ENCODE measurements at regions not wholly inside any gene's neighbourhood (a gene's known extent, or its start where the extent isn't known, plus 50 kb on each side); places are given as distances from the start of the nearest gene placed in this dataset.

DNA sequence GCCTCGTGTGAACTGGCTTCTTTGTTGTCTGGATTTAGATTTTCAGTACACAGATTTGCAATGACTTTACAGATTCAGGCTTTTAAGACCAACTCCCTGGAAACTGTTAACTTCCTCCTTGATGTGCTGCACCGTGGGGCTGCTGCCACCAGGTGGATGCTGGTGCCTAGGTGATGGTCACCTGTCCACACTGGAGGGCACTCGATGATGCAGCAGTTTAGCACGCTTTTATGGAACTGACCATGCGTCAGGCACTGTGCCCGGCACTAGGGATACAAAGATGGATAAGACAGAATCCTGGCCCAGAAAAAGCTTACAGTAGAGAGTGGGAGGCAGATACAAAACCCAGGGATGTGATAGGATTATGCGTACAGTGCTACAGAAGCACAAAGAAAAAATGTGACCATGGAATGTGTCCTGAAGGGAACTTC lies 180.7 kb downstream of the CEP135 start:
- TF ChIP-seq, protein P1, sequence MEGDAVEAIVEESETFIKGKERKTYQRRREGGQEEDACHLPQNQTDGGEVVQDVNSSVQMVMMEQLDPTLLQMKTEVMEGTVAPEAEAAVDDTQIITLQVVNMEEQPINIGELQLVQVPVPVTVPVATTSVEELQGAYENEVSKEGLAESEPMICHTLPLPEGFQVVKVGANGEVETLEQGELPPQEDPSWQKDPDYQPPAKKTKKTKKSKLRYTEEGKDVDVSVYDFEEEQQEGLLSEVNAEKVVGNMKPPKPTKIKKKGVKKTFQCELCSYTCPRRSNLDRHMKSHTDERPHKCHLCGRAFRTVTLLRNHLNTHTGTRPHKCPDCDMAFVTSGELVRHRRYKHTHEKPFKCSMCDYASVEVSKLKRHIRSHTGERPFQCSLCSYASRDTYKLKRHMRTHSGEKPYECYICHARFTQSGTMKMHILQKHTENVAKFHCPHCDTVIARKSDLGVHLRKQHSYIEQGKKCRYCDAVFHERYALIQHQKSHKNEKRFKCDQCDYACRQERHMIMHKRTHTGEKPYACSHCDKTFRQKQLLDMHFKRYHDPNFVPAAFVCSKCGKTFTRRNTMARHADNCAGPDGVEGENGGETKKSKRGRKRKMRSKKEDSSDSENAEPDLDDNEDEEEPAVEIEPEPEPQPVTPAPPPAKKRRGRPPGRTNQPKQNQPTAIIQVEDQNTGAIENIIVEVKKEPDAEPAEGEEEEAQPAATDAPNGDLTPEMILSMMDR (conservative IDR thresholded peaks at IDR 0.05), result peak; percentile 59
- no peak for TF ChIP-seq EZH2 (IDR thresholded peaks at IDR 0.05; ENCODE audit: low read depth)
